ENCODE measurements at regions not wholly inside any gene's neighbourhood (a gene's known extent, or its start where the extent isn't known, plus 50 kb on each side); places are given as distances from the start of the nearest gene placed in this dataset.

DNA sequence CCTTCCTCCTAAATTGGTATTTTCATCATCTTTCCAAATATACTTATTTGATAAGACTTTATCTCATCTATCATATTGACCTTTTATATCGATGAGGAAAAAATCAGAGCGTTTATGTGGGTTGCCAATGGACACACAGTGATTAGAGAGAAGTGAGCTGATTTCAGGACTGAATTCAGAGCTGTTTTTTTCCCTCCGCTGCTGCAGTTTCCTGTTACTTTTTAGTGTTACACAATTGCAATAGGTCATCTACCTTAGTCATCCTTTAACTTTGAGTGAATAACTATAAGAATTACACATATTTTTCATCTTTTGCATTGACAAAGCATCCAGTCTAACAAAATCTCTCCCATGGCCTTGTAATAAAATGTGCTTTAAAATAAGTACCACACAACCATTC lies 266.3 kb upstream of the CNTN4 start:
- Histone ChIP-seq H3K36me3 (ENCODE audit: control insufficient read depth, insufficient read depth, low read length) (no peaks in the 10 kb centered on the region), H2AFZ (ENCODE audit: low read length) (no peak overlapping the region), H3K27ac (ENCODE audit: insufficient read depth, low read length) (no peak overlapping the region), H3K9ac (ENCODE audit: insufficient read depth, low read length) (no peak overlapping the region), H3K4me2 (ENCODE audit: extremely low read depth, insufficient read depth, low read length) (no peak overlapping the region), H3K79me2 (ENCODE audit: control insufficient read depth, insufficient read depth, low read length) (no peaks in the 10 kb centered on the region), H4K20me1 (ENCODE audit: control insufficient read depth, extremely low read depth, insufficient read depth, low read length) (no peaks in the 10 kb centered on the region), H3K4me3 (replicated peaks in 1 of 4; ENCODE audit: control extremely low read depth in 1 of 4, insufficient read depth in 1 of 4, low read depth in 3 of 4, low read length in 4 of 4) (no peak overlapping the region), H3K27me3 (ENCODE audit: control insufficient read depth, insufficient read depth, low read length) (no peaks in the 10 kb centered on the region), H3K4me1 (ENCODE audit: control insufficient read depth, extremely low read depth, insufficient read depth, low read length) (no peaks in the 10 kb centered on the region), H3K9me3 (ENCODE audit: control insufficient read depth, insufficient read depth, low read depth, low read length) (no peaks in the 10 kb centered on the region)
- TF ChIP-seq, protein P1, sequence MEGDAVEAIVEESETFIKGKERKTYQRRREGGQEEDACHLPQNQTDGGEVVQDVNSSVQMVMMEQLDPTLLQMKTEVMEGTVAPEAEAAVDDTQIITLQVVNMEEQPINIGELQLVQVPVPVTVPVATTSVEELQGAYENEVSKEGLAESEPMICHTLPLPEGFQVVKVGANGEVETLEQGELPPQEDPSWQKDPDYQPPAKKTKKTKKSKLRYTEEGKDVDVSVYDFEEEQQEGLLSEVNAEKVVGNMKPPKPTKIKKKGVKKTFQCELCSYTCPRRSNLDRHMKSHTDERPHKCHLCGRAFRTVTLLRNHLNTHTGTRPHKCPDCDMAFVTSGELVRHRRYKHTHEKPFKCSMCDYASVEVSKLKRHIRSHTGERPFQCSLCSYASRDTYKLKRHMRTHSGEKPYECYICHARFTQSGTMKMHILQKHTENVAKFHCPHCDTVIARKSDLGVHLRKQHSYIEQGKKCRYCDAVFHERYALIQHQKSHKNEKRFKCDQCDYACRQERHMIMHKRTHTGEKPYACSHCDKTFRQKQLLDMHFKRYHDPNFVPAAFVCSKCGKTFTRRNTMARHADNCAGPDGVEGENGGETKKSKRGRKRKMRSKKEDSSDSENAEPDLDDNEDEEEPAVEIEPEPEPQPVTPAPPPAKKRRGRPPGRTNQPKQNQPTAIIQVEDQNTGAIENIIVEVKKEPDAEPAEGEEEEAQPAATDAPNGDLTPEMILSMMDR (conservative IDR thresholded peaks at IDR 0.05 in 1 of 2, IDR thresholded peaks at IDR 0.05 in 1 of 2; ENCODE audit: low read depth in 1 of 2, low read length in 2 of 2), result no peak
- no peak for TF ChIP-seq EZH2 (IDR thresholded peaks at IDR 0.05; ENCODE audit: low read length, missing control alignments)
- DNase-seq (ENCODE audit: low read depth in 2 of 2), result no peak

DNA sequence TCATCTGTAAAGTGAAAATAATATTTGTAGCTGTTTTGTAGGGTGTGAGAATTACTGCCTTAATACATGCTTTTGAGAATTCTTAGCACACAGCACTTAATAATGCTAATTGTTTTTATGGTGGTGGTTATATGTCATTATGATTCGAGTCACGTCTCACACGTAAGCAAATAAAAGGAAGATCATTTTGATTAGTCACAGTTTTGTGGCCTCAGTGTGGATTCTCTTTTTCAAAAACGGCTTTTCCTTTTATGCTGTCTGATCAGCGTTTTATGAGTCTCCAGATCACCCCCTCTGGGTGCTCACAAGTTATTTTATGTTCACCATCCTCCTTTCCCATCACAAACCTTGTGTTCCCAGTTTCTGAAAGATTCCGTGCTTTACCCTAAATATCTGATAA lies 255.6 kb upstream of the CNTN4 start:
- Histone ChIP-seq H2AFZ (ENCODE audit: low read length) (no peak overlapping the region), H3K36me3 (ENCODE audit: control insufficient read depth, insufficient read depth, low read length) (no peaks in the 10 kb centered on the region), H3K79me2 (ENCODE audit: control insufficient read depth, insufficient read depth, low read length) (no peaks in the 10 kb centered on the region), H3K9me3 (ENCODE audit: control insufficient read depth, insufficient read depth, low read depth, low read length) (no peaks in the 10 kb centered on the region), H3K4me3 (replicated peaks in 1 of 4; ENCODE audit: control extremely low read depth in 1 of 4, insufficient read depth in 1 of 4, low read depth in 3 of 4, low read length in 4 of 4) (no peak overlapping the region), H3K27me3 (ENCODE audit: control insufficient read depth, insufficient read depth, low read length) (no peaks in the 10 kb centered on the region), H4K20me1 (ENCODE audit: control insufficient read depth, extremely low read depth, insufficient read depth, low read length) (no peaks in the 10 kb centered on the region), H3K4me1 (ENCODE audit: control insufficient read depth, extremely low read depth, insufficient read depth, low read length) (no peaks in the 10 kb centered on the region), H3K9ac (ENCODE audit: insufficient read depth, low read length) (no peak overlapping the region), H3K27ac (ENCODE audit: insufficient read depth, low read length) (no peak overlapping the region), H3K4me2 (ENCODE audit: extremely low read depth, insufficient read depth, low read length) (no peak overlapping the region)
- DNase-seq (ENCODE audit: low read depth in 2 of 2), result no peak
- no peak for TF ChIP-seq EZH2 (IDR thresholded peaks at IDR 0.05; ENCODE audit: low read length, missing control alignments)
- TF ChIP-seq, protein P1 (conservative IDR thresholded peaks at IDR 0.05 in 1 of 2, IDR thresholded peaks at IDR 0.05 in 1 of 2; ENCODE audit: low read depth in 1 of 2, low read length in 2 of 2), result no peak

DNA sequence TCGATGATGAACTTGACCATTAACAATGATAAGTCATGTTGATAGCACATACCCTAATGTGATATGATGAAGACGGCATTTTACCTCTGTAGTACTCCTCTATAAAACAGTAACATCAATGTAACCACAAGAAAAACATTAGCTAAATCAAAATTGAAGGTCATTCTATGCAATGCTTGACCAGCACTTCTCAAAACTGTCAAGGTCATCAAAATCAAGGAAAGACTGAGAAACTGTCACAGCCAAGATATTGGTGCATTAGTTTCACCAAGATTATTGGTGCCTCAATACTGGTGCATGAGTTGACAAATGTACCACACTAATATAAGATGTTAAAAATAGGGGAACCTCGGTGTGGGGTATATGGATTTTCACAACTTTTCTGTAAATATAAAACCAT lies 251.1 kb upstream of the CNTN4 start:
- no peak for DNase-seq (ENCODE audit: low read depth in 2 of 2)
- Histone ChIP-seq H4K20me1 (ENCODE audit: control insufficient read depth, extremely low read depth, insufficient read depth, low read length) (no peaks in the 10 kb centered on the region), H3K9ac (ENCODE audit: insufficient read depth, low read length) (no peak overlapping the region), H3K4me2 (ENCODE audit: extremely low read depth, insufficient read depth, low read length) (no peak overlapping the region), H3K4me3 (replicated peaks in 1 of 4; ENCODE audit: control extremely low read depth in 1 of 4, insufficient read depth in 1 of 4, low read depth in 3 of 4, low read length in 4 of 4) (no peak overlapping the region), H2AFZ (ENCODE audit: low read length) (no peak overlapping the region), H3K27me3 (ENCODE audit: control insufficient read depth, insufficient read depth, low read length) (no peaks in the 10 kb centered on the region), H3K79me2 (ENCODE audit: control insufficient read depth, insufficient read depth, low read length) (no peaks in the 10 kb centered on the region), H3K9me3 (ENCODE audit: control insufficient read depth, insufficient read depth, low read depth, low read length) (no peaks in the 10 kb centered on the region), H3K4me1 (ENCODE audit: control insufficient read depth, extremely low read depth, insufficient read depth, low read length) (no peaks in the 10 kb centered on the region), H3K36me3 (ENCODE audit: control insufficient read depth, insufficient read depth, low read length) (no peaks in the 10 kb centered on the region), H3K27ac (ENCODE audit: insufficient read depth, low read length) (no peak overlapping the region)
- TF ChIP-seq EZH2 (IDR thresholded peaks at IDR 0.05; ENCODE audit: low read length, missing control alignments), result no peak
- TF ChIP-seq, protein P1 (conservative IDR thresholded peaks at IDR 0.05 in 1 of 2, IDR thresholded peaks at IDR 0.05 in 1 of 2; ENCODE audit: low read depth in 1 of 2, low read length in 2 of 2), result no peak

All from fibroblast of lung (primary cell).